Heart left ventricle (tissue), 13 donors: ENCODE measurements at regions not wholly inside any gene's neighbourhood (a gene's known extent, or its start where the extent isn't known, plus 50 kb on each side); places are given as distances from the start of the nearest gene placed in this dataset.

Source experiments
- POLR2A ChIP-seq, 2 donors: fragments of 450-650 bp; IDR thresholded peaks; one replicate each; pipeline ENCODE4 v1.6.1; 2017; ENCODE audit warnings: antibody characterized with exemption in 2 of 2, mild to moderate bottlenecking in 2 of 2, moderate library complexity in 2 of 2
- TF ChIP-seq, protein P1 (sequence below), 12 donors: fragments of 200-600 bp; sonication (generic) in 4 of 12; IDR thresholded peaks; one replicate each; pipeline versions ENCODE4 v1.5.0 to v1.8.0; 2018 to 2022; ENCODE audit warnings: antibody characterized with exemption in 12 of 12, mild to moderate bottlenecking in 5 of 12
- donor health status: ischemic (EF 13 %, LVEDD 7.1; RV severe dilation, severe dysfunction).
- donor health status: DM: no; HTN: yes; CAD: no.
- donor health status: DM: no; HTN: no; CAD: no.
- donor health status: ischemic (EF 25% LVEDD 6.9; RV normal size, moderate dysfunction).
- donor health status: ischemic (EF 25% LVEDD 5.7; RV mildly dilated, moderate dysfunction).
- donor health status: ischemic (EF 35%, LVEDD 5.7; RV mildly dilated, moderate dysfunction).
- donor health status: nonischemic (EF 11% LVEDD 7.7; RV severe dilation, severe dysfunction).
- donor health status: DM: yes; HTN: yes; CAD: no.
- donor health status: PGD.
- donor health status: ischemic (EF 29% LVEDD 5.4; RV normal size, mild dysfunction).
- donor health status: nonischemic (EF 23%, LVEDD 6.1; RV moderate dilation, normal function).

DNA sequence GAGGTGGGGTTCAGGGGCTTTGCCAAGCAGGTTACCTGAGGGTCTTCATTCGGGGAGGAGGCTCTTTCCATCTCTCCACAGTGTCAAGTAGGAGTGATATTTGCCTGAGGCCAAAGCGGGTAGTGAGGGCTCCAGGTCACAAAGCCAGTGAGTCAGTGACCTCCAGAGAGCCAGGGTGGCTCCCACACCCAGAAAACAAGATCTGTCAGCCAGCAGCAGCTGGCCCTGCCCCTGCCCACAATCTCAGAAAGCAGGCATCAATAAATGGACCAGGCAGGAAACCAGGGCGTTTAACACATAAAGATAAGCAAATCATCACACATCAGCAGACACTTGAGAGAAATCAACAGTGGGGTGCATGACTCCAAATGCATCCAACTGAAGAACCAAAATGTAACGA is 250.8 kb downstream of the CDH26 start:
- TF ChIP-seq, protein P1, sequence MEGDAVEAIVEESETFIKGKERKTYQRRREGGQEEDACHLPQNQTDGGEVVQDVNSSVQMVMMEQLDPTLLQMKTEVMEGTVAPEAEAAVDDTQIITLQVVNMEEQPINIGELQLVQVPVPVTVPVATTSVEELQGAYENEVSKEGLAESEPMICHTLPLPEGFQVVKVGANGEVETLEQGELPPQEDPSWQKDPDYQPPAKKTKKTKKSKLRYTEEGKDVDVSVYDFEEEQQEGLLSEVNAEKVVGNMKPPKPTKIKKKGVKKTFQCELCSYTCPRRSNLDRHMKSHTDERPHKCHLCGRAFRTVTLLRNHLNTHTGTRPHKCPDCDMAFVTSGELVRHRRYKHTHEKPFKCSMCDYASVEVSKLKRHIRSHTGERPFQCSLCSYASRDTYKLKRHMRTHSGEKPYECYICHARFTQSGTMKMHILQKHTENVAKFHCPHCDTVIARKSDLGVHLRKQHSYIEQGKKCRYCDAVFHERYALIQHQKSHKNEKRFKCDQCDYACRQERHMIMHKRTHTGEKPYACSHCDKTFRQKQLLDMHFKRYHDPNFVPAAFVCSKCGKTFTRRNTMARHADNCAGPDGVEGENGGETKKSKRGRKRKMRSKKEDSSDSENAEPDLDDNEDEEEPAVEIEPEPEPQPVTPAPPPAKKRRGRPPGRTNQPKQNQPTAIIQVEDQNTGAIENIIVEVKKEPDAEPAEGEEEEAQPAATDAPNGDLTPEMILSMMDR (IDR thresholded peaks at IDR 0.05), result no peak
- no peak for TF ChIP-seq POLR2A (IDR thresholded peaks at IDR 0.05)
